HL-60 (cell line): ENCODE measurements at regions not wholly inside any gene's neighbourhood (a gene's known extent, or its start where the extent isn't known, plus 50 kb on each side); places are given as distances from the start of the nearest gene placed in this dataset.

Experiments used
- DNase-seq, 2 experiments: peaks; one replicate each; pipeline ENCODE4 v3.0.0-alpha.2; 2010 to 2020; ENCODE audit warnings: low read depth in 1 of 2, low spot score in 1 of 2
- H3K27ac ChIP-seq: fragments of 250-450 bp; sonication (Bioruptor Pico); replicated peaks from 2 replicates; pipeline ENCODE4 v1.5.1; 2020; ENCODE audit warnings: mild to moderate bottlenecking, moderate library complexity
- H3K27me3 ChIP-seq: fragments of 250-450 bp; sonication (Bioruptor Pico); 2 replicates; pipeline ENCODE4 v1.5.1; 2021; ENCODE audit warnings: mild to moderate bottlenecking, moderate library complexity; ENCODE audit not compliant: insufficient read depth, poor library complexity, severe bottlenecking
- H3K4me3 ChIP-seq: replicated peaks from 2 replicates; pipeline ENCODE4 v1.5.1; 2011; ENCODE audit warnings: mild to moderate bottlenecking, control low read depth, low read length; ENCODE audit not compliant: insufficient read depth
- GABPA ChIP-seq: IDR thresholded peaks from 2 replicates; pipeline ENCODE4 v1.6.1; 2012; ENCODE audit warnings: low read depth
- POLR2AphosphoS5 ChIP-seq: IDR thresholded peaks from 2 replicates; pipeline ENCODE4 v1.6.1; 2012; ENCODE audit warnings: low read depth
- SPI1 ChIP-seq: IDR thresholded peaks from 2 replicates; pipeline ENCODE4 v1.6.1; 2012; ENCODE audit warnings: low read depth, mild to moderate bottlenecking, borderline replicate concordance
- TF ChIP-seq, protein P1 (sequence below): IDR thresholded peaks from 2 replicates; pipeline ENCODE4 v1.6.1; 2012; ENCODE audit warnings: low read depth; ENCODE audit not compliant: insufficient replicate concordance
- TF ChIP-seq, protein P2 (sequence below): IDR thresholded peaks from one replicate; pipeline ENCODE4 v1.5.1; 2011; ENCODE audit warnings: low read length, control low read depth, inconsistent platforms; ENCODE audit not compliant: insufficient read depth

DNA sequence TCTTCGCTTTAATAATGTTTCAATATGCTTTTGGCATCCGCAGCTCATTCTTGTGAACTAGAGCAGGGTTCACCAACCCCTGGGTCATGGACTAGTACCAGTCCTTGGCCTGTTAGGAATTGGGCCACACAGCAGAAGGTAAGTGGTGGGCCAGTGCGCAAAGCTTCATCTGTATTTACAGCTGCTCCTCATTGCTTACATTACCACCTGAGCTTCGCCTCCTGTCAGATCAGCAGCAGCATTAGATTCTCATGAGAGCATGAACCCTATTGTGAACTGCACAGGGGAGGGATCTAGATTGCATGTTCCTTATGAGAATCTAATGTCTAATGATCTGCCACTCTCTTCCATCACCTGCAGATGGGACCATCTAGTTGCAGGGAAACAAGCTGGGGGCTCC lies 75.5 kb upstream of the GGTLC1 start:
- Histone ChIP-seq H3K4me3 (no peak overlapping the region), H3K27ac (no peak overlapping the region), H3K27me3 (no peaks in the 10 kb centered on the region)
- TF ChIP-seq, protein P1, sequence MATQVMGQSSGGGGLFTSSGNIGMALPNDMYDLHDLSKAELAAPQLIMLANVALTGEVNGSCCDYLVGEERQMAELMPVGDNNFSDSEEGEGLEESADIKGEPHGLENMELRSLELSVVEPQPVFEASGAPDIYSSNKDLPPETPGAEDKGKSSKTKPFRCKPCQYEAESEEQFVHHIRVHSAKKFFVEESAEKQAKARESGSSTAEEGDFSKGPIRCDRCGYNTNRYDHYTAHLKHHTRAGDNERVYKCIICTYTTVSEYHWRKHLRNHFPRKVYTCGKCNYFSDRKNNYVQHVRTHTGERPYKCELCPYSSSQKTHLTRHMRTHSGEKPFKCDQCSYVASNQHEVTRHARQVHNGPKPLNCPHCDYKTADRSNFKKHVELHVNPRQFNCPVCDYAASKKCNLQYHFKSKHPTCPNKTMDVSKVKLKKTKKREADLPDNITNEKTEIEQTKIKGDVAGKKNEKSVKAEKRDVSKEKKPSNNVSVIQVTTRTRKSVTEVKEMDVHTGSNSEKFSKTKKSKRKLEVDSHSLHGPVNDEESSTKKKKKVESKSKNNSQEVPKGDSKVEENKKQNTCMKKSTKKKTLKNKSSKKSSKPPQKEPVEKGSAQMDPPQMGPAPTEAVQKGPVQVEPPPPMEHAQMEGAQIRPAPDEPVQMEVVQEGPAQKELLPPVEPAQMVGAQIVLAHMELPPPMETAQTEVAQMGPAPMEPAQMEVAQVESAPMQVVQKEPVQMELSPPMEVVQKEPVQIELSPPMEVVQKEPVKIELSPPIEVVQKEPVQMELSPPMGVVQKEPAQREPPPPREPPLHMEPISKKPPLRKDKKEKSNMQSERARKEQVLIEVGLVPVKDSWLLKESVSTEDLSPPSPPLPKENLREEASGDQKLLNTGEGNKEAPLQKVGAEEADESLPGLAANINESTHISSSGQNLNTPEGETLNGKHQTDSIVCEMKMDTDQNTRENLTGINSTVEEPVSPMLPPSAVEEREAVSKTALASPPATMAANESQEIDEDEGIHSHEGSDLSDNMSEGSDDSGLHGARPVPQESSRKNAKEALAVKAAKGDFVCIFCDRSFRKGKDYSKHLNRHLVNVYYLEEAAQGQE = no peak
- TF ChIP-seq POLR2AphosphoS5 (no peak), GABPA (no peak), SPI1 (no peak)
- TF ChIP-seq, protein P2, sequence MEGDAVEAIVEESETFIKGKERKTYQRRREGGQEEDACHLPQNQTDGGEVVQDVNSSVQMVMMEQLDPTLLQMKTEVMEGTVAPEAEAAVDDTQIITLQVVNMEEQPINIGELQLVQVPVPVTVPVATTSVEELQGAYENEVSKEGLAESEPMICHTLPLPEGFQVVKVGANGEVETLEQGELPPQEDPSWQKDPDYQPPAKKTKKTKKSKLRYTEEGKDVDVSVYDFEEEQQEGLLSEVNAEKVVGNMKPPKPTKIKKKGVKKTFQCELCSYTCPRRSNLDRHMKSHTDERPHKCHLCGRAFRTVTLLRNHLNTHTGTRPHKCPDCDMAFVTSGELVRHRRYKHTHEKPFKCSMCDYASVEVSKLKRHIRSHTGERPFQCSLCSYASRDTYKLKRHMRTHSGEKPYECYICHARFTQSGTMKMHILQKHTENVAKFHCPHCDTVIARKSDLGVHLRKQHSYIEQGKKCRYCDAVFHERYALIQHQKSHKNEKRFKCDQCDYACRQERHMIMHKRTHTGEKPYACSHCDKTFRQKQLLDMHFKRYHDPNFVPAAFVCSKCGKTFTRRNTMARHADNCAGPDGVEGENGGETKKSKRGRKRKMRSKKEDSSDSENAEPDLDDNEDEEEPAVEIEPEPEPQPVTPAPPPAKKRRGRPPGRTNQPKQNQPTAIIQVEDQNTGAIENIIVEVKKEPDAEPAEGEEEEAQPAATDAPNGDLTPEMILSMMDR = no peak
- no peak for DNase-seq

DNA sequence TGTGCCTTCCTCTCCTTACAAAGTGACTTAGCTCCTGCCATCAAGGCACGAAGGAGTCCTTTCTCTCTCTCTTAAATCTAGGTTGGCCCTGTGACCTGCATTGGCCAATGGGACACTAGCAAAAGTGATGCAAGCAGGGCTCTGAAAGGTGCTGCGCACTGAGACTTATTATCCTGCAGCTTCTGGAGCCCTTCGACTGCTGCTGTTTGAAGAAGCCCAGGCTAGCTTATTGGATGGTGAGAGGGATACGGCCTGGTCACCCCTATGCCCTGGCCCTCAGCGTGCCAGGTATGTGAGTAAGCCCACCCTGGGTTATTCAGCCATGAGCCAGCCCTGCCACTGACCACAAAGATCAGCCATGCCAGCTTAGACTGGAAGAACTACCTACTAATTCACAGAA lies 74.5 kb upstream of the GGTLC1 start:
- no peak overlapping the region for H3K27ac ChIP-seq
- no peak for TF ChIP-seq GABPA
- TF ChIP-seq, protein P2 = no peak
- TF ChIP-seq SPI1 = no peak
- TF ChIP-seq POLR2AphosphoS5 = no peak
- TF ChIP-seq, protein P1 = no peak
- no peaks in the 10 kb centered on the region for H3K27me3 ChIP-seq
- H3K4me3 ChIP-seq = no peak overlapping the region
- DNase-seq = no peak

DNA sequence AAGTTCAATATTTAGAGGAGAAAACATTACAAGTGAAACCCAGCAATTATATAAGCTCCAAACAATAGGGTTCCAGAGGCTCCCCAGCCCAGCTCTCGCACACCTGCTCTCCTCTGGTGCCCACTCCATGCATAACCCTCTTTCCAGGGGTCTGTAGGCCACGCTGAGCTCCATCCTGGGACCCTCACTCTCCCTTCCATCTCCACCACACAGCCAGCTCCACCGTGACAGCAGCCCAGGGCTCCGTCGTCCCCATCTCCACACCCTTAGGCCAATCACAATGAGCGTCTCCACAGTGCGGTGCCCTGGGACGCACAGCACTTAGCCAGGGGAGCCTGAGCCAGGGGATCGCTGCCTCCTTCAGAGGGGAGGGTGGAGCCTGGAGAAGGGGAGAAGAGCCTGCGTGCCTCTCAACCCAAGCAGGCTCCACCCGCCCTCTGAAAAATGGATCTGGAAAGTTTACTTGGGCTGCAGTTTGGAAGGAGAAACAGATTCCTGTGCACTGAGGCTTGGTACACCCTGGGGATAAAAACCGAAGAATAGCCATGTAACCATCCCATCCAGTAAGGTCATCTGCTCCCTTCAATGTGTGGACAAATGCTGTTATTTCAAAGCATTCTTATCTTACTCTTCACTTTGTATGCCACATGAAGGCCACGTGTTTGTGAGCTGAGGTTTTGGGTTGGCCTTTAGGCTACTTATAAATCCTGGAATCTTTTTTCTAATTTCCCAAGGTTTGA lies 72.4 kb upstream of the GGTLC1 start:
- TF ChIP-seq, protein P1 = no peak
- TF ChIP-seq SPI1 (no peak), GABPA (no peak), POLR2AphosphoS5 (no peak)
- TF ChIP-seq, protein P2 = no peak
- no peak overlapping the region for H3K4me3 ChIP-seq
- DNase-seq = no peak
- no peaks in the 10 kb centered on the region for H3K27me3 ChIP-seq
- H3K27ac ChIP-seq = no peak overlapping the region
